ENCODE measurements at regions not wholly inside any gene's neighbourhood (a gene's known extent, or its start where the extent isn't known, plus 50 kb on each side); places are given as distances from the start of the nearest gene placed in this dataset.

DNA sequence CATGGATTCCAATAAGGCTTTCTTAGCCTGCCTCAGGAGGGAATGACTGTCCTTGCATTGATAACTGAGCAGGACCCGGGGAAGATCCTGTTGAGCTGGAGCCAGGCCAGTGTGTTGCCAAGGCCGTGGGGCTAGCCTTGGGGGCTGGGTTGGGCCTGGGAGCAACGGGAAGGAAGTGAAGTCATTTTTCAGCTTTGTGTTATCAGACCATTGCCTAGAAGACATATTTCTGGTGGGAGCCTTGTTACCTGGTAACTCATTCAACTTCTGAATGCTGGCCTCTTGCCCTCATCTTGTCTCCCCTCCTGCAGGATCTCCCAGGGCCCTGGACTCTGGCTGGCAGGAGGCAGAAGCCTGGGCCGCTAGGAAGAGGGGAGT, 92.7 kb upstream of the MGAT5 start:
- peaks cover 14% of the 10 kb centered on the region for H3K36me3 Mint-ChIP-seq (ENCODE audit: unreplicated experiment)
- peaks cover 4% of the 10 kb centered on the region for H3K27me3 Mint-ChIP-seq (ENCODE audit: unreplicated experiment)
- H3K27ac Mint-ChIP-seq (ENCODE audit: unreplicated experiment) = no peak overlapping the region
- TF ChIP-seq, protein P1, sequence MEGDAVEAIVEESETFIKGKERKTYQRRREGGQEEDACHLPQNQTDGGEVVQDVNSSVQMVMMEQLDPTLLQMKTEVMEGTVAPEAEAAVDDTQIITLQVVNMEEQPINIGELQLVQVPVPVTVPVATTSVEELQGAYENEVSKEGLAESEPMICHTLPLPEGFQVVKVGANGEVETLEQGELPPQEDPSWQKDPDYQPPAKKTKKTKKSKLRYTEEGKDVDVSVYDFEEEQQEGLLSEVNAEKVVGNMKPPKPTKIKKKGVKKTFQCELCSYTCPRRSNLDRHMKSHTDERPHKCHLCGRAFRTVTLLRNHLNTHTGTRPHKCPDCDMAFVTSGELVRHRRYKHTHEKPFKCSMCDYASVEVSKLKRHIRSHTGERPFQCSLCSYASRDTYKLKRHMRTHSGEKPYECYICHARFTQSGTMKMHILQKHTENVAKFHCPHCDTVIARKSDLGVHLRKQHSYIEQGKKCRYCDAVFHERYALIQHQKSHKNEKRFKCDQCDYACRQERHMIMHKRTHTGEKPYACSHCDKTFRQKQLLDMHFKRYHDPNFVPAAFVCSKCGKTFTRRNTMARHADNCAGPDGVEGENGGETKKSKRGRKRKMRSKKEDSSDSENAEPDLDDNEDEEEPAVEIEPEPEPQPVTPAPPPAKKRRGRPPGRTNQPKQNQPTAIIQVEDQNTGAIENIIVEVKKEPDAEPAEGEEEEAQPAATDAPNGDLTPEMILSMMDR (IDR thresholded peaks at IDR 0.05; ENCODE audit: partially characterized antibody, unreplicated experiment) = no peak
- no peak overlapping the region for H3K4me3 Mint-ChIP-seq (ENCODE audit: unreplicated experiment)
- no peak for DNase-seq
- H3K9me3 Mint-ChIP-seq (ENCODE audit: unreplicated experiment) = peaks cover 7% of the 10 kb centered on the region
- H3K4me1 Mint-ChIP-seq (ENCODE audit: low read depth, unreplicated experiment) = peaks cover 32% of the 10 kb centered on the region

DNA sequence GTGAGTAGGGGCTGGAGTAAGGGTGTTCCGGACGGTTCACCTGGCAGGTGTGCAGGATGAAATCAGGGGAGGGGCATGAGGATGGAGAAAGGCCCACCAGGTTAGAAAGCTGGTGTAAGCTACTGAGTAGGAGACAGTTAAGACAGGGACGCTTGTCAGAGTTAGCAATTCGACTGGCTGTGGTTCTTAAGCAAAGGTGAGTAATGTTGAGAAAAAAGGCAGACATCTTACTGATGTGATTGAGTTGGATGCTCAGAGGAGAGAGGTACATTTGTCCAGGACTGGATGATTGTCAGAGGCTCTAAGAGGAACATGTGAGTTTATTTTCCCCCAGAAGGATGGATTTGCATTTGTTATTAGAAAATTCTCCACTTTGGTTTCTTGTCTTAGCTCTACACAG, 90.5 kb upstream of the MGAT5 start:
- no peak overlapping the region for H3K27ac Mint-ChIP-seq (ENCODE audit: unreplicated experiment)
- H3K9me3 Mint-ChIP-seq (ENCODE audit: unreplicated experiment) = peaks cover 3% of the 10 kb centered on the region
- H3K36me3 Mint-ChIP-seq (ENCODE audit: unreplicated experiment) = peaks cover 10% of the 10 kb centered on the region
- no peak overlapping the region for H3K4me3 Mint-ChIP-seq (ENCODE audit: unreplicated experiment)
- DNase-seq = no peak
- TF ChIP-seq, protein P1 (IDR thresholded peaks at IDR 0.05; ENCODE audit: partially characterized antibody, unreplicated experiment) = no peak
- peaks cover 32% of the 10 kb centered on the region for H3K4me1 Mint-ChIP-seq (ENCODE audit: low read depth, unreplicated experiment)
- peaks cover 6% of the 10 kb centered on the region for H3K27me3 Mint-ChIP-seq (ENCODE audit: unreplicated experiment)

DNA sequence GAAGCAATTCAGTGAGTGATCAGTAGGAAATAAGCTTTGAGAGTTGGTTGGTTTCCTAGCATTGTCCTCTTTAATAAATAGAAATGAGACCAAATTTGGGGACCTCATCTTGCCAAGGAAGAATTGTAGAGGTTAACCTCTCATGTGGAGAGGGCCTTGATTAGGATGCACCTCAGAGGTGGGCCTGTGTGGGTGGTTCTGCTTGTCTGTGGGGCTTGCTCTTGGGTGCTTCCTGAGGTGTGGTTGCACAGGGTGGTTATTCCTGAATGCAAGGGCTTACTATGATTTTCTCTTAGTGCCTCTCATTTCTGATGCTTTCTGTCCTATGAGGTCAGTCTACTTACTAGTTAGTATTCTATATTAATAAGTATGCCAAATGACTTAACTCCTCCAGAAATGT, 89.6 kb upstream of the MGAT5 start:
- H3K27ac Mint-ChIP-seq (ENCODE audit: unreplicated experiment) = no peak overlapping the region
- H3K27me3 Mint-ChIP-seq (ENCODE audit: unreplicated experiment) = peaks cover 6% of the 10 kb centered on the region
- peaks cover 5% of the 10 kb centered on the region for H3K36me3 Mint-ChIP-seq (ENCODE audit: unreplicated experiment)
- no peak for DNase-seq
- peaks cover 2% of the 10 kb centered on the region for H3K9me3 Mint-ChIP-seq (ENCODE audit: unreplicated experiment)
- TF ChIP-seq, protein P1 (IDR thresholded peaks at IDR 0.05; ENCODE audit: partially characterized antibody, unreplicated experiment) = no peak
- no peak overlapping the region for H3K4me3 Mint-ChIP-seq (ENCODE audit: unreplicated experiment)
- H3K4me1 Mint-ChIP-seq (ENCODE audit: low read depth, unreplicated experiment) = peaks cover 27% of the 10 kb centered on the region

DNA sequence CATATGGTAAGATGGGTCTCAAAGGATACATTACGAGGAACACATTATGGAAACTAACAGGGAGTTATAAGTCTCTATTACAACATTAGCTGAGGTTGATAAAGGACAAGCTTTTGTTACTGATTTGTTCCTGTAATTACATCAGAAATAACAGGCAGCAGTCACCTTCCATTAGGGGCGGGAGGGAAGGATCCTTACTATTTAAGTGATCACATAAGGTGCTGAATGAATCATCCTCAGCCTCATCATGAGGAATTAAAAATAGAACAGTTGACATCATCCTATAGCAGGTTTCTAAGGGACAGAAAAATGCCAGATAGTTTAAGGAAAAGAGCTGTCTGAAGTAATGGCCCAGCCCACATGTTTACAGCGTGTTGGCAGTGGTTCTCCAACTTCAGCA, 86.9 kb upstream of the MGAT5 start:
- DNase-seq = no peak
- Mint-ChIP-seq H3K36me3 (ENCODE audit: unreplicated experiment) (no peaks in the 10 kb centered on the region), H3K27me3 (ENCODE audit: unreplicated experiment) (peaks cover 6% of the 10 kb centered on the region), H3K27ac (ENCODE audit: unreplicated experiment) (peak overlapping the region; percentile 31), H3K4me1 (ENCODE audit: low read depth, unreplicated experiment) (peaks cover 15% of the 10 kb centered on the region), H3K4me3 (ENCODE audit: unreplicated experiment) (no peak overlapping the region), H3K9me3 (ENCODE audit: unreplicated experiment) (peaks cover 1% of the 10 kb centered on the region)
- TF ChIP-seq, protein P1 (IDR thresholded peaks at IDR 0.05; ENCODE audit: partially characterized antibody, unreplicated experiment) = no peak

DNA sequence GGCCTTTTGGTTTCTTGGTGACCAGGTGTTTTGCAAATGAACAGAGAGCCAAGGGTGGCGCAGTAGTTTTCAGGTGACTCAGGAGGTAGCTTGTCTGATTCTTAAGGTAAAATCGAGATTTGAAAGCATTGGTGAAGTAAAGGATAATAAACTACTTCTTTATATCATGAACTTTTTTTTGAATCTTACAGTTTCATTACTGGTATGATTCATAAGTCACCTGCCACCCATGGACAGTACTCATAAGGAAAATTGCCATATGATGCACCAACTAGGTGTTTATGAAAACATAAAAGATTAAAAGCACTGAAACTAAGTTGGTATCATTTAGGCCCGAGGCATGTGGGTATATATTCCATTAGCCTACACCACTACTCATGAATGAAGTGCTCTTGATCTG, 84.1 kb upstream of the MGAT5 start:
- H3K4me1 Mint-ChIP-seq (ENCODE audit: low read depth, unreplicated experiment) = peaks cover 3% of the 10 kb centered on the region
- H3K36me3 Mint-ChIP-seq (ENCODE audit: unreplicated experiment) = no peaks in the 10 kb centered on the region
- DNase-seq = no peak
- TF ChIP-seq, protein P1 (IDR thresholded peaks at IDR 0.05; ENCODE audit: partially characterized antibody, unreplicated experiment) = no peak
- peaks cover 4% of the 10 kb centered on the region for H3K27me3 Mint-ChIP-seq (ENCODE audit: unreplicated experiment)
- H3K4me3 Mint-ChIP-seq (ENCODE audit: unreplicated experiment) = no peak overlapping the region
- H3K9me3 Mint-ChIP-seq (ENCODE audit: unreplicated experiment) = peaks cover 1% of the 10 kb centered on the region
- no peak overlapping the region for H3K27ac Mint-ChIP-seq (ENCODE audit: unreplicated experiment)

Measured in glutamatergic neuron (in vitro differentiated cells).